Stomach smooth muscle (tissue), 2 donors: ENCODE measurements at regions not wholly inside any gene's neighbourhood (a gene's known extent, or its start where the extent isn't known, plus 50 kb on each side); places are given as distances from the start of the nearest gene placed in this dataset.
"Not testable (repeated sequence)": the region's sequence is repeated elsewhere in the genome, so short reads cannot be mapped to it uniquely, and the experiment has no call there.

Experiments used
- H3K27ac ChIP-seq: one replicate; pipeline ENCODE4 v1.7.0; 2013; ENCODE audit warnings: mild to moderate bottlenecking, low read length, inconsistent platforms
- H3K27me3 ChIP-seq, 2 donors: one replicate each; pipeline ENCODE4 v1.7.0; 2013; ENCODE audit warnings: low read length in 2 of 2; ENCODE audit not compliant: insufficient read depth in 2 of 2, control insufficient read depth in 1 of 2
- H3K36me3 ChIP-seq, 2 donors: one replicate each; pipeline ENCODE4 v1.7.0; 2013; ENCODE audit warnings: low read length in 2 of 2; ENCODE audit not compliant: control insufficient read depth in 2 of 2, insufficient read depth in 2 of 2
- H3K4me1 ChIP-seq: one replicate; pipeline ENCODE4 v1.7.0; 2013; ENCODE audit warnings: low read length; ENCODE audit not compliant: control insufficient read depth, insufficient read depth
- H3K4me3 ChIP-seq, 2 donors: one replicate each; pipeline ENCODE4 v1.7.0; 2013; ENCODE audit warnings: low read length in 2 of 2
- H3K9ac ChIP-seq, 2 donors: one replicate each; pipeline ENCODE4 v1.7.0; 2013; ENCODE audit warnings: low read length in 2 of 2, mild to moderate bottlenecking in 1 of 2
- H3K9me3 ChIP-seq, 2 donors: one replicate each; pipeline ENCODE4 v1.7.0; 2013; ENCODE audit warnings: low read length in 2 of 2; ENCODE audit not compliant: control insufficient read depth in 2 of 2
- donor health status: healthy.
- donor health status: Pancreatic carcinoma.

DNA sequence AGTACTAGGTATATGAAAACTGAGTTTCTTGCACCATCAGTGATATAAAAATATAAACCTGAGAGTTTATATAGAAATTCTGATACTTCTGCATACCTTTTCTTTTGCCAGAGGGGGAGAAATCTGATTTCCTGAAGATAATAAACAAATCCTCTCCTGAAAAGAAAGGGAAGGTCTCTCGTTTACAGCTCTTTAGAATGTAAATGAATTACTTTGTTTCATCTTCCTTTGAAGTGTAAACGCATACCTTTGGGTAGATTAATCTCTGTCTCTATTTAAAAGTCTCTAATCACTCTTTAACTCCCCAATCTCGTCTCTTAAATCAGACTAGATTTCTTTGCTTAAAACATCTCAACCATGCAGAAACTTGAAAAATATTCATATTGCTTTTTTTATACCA is 1092.9 kb downstream of the SLITRK5 start:
- Histone ChIP-seq H3K36me3 (no peaks in the 10 kb centered on the region), H3K27ac (no peak overlapping the region), H3K4me3 (no peak overlapping the region), H3K27me3 (no peaks in the 10 kb centered on the region), H3K9ac (no peak overlapping the region), H3K9me3 (no peaks in the 10 kb centered on the region), H3K4me1 (no peaks in the 10 kb centered on the region)

DNA sequence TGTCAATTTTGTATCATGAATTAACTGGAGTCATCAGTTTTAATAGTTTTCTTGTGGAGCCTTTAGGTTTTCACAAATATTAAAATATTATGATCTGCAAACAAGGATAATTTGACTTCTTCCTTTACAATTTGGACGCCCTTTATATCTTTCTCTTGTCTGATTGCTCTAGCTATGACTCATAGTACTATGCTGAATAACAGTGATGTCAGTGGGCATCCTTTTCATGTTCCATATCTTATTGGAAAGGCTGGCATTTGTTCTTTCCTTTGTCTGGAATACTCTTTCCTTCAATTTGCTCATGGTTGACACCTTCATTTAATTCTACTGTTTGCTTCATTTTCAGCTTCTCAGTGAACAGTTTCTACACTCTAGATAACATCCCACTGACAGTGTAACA is 1129.3 kb downstream of the SLITRK5 start:
- no peaks in the 10 kb centered on the region for H3K27me3 ChIP-seq
- no peaks in the 10 kb centered on the region for H3K4me1 ChIP-seq

DNA sequence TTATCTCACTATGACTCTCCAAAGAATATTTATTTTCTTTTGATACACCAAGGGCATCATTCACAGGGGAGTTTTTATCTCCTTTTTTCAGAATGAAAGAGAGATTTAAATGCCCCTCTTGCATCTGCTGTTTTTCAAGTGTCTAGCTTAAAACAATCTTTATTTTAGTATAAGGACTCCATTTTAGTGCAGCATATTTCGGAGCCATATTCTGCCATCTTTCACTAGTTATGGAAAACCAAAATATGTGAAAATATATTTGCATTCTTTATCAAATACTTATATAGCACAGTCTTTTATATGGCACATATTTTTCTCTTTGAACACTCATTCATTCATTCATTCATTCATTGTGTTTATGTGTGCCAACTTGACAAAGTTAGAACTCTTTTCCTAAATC is 1130.2 kb downstream of the SLITRK5 start:
- H3K4me1 ChIP-seq, result no peaks in the 10 kb centered on the region
- no peak overlapping the region for H3K27ac ChIP-seq
- no peaks in the 10 kb centered on the region for H3K36me3 ChIP-seq
- H3K27me3 ChIP-seq, result no peaks in the 10 kb centered on the region
- H3K4me3 ChIP-seq, result no peak overlapping the region
- H3K9ac ChIP-seq, result no peak overlapping the region
- H3K9me3 ChIP-seq, result no peaks in the 10 kb centered on the region

More for the DNA sequence above, 1129.3 kb downstream of the SLITRK5 start:
- Histone ChIP-seq H3K9me3 (no peaks in the 10 kb centered on the region), H3K4me3 (no peak overlapping the region), H3K9ac (no peak overlapping the region), H3K27ac (no peak overlapping the region), H3K36me3 (no peaks in the 10 kb centered on the region)

DNA sequence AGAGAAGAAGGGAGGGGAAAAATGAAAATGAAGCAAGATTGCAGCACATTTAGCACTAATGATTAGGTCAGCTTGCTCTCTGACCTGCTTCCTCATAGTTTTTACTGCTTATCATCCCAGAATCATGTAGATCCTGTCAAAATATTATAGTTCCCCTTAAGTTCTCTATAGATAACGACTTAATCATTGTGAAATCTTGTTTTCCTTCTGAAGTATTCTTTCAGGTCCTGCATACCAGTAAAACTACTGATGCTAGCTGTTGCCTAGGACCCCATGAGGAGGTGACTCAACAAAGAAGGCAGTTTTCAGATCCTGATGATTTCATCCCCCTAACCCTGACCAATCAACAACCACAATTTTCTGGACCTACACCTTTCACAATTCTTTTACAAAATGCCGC is 1131.7 kb downstream of the SLITRK5 start:
- H3K27me3 ChIP-seq, result no peaks in the 10 kb centered on the region
- no peak overlapping the region for H3K4me3 ChIP-seq
- no peak overlapping the region for H3K27ac ChIP-seq
- H3K9me3 ChIP-seq, result no peaks in the 10 kb centered on the region
- no peaks in the 10 kb centered on the region for H3K36me3 ChIP-seq
- H3K9ac ChIP-seq, result no peak overlapping the region
- no peaks in the 10 kb centered on the region for H3K4me1 ChIP-seq

DNA sequence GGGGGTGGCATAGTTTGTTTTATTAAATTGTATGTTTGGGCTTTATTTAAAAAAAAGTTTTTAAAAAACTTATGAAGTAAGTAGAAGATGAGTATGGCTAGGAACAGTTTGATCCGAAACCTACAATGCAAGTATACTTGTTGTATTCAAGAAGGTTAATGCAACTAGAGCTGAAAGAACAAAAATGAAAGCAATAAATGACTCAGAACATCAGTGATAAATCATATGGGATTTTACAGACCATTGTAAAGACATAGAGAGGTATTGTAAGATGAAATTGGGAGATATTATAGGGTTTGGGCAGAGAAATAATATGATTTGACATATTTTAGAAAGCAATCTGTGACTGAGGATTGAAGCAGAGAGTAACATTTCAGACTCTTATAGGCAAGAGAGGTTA is 1135.3 kb downstream of the SLITRK5 start:
- H3K4me1 ChIP-seq, result no peaks in the 10 kb centered on the region
- no peak overlapping the region for H3K9ac ChIP-seq
- no peak overlapping the region for H3K27ac ChIP-seq
- H3K27me3 ChIP-seq, result no peaks in the 10 kb centered on the region
- no peak overlapping the region for H3K4me3 ChIP-seq
- H3K9me3 ChIP-seq, result peaks cover 3 to 4% of the 10 kb centered on the region in 2 donors
- H3K36me3 ChIP-seq, result no peaks in the 10 kb centered on the region

DNA sequence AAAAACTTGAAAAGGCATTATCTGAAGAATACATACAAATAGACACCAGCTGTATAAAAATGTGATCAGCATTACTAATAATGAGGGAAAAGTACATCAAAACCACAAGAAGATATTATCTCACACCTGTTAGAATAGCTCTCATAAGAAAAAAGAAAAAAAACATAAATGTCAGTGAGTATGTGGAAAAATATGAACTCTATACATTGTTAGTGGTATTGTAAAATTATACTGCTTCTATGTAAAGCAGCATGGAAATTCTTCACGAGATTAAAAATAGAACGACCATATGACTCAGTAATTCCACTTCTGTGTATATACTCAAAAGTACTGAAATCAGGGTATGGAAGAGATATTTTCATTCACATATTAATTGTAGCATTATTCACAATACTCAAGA is 1146.4 kb downstream of the SLITRK5 start:
- Histone ChIP-seq H3K9me3 (no peaks in the 10 kb centered on the region), H3K27me3 (no peaks in the 10 kb centered on the region), H3K36me3 (no peaks in the 10 kb centered on the region), H3K4me1 (no peaks in the 10 kb centered on the region), H3K9ac (no peak overlapping the region), H3K4me3 (no peak overlapping the region), H3K27ac (no peak overlapping the region)

DNA sequence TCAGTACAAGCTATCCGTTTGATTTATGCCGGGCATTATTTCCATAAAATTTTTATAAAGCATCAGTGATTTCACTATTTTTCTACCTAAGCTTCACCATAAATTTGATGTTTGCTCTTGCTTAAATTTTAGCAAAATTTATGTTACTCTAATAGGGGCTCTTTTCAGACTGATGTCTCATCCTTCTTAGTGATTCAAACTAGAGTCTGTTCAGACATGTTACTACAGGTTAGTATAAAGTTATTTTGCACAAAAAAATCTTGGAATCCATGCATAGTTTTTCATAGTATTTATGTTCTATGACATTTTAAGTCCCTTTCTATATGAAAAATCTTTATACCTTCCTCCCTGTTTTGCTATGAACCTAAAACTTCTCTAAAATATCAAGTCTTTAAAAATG is 1151.9 kb downstream of the SLITRK5 start:
- Histone ChIP-seq H3K36me3 (no peaks in the 10 kb centered on the region), H3K4me1 (no peaks in the 10 kb centered on the region), H3K9me3 (no peaks in the 10 kb centered on the region), H3K27ac (no peak overlapping the region), H3K27me3 (no peaks in the 10 kb centered on the region), H3K9ac (no peak overlapping the region), H3K4me3 (no peak overlapping the region)

DNA sequence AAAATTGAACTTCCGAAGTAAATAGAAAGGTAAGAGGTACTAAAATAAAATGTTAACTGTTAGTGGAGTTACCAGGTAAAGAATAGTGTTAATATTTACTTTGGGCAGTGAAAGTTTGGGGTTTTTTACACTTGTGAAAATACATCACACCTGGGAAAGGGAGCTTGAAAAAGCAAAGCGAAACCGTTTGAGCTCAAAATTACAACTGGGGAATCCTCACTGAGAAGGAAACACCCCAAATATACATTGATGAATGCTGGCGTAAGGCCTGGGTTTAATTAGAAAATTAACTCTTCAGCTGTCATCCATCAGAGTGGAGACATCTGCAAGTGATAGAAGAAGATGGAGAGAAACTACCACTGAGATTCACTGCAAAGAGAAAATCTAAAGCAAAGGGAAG is 1153.0 kb downstream of the SLITRK5 start:
- no peaks in the 10 kb centered on the region for H3K9me3 ChIP-seq
- no peak overlapping the region for H3K27ac ChIP-seq
- no peak overlapping the region for H3K4me3 ChIP-seq
- H3K4me1 ChIP-seq, result no peaks in the 10 kb centered on the region
- H3K27me3 ChIP-seq, result no peaks in the 10 kb centered on the region
- H3K36me3 ChIP-seq, result no peaks in the 10 kb centered on the region
- no peak overlapping the region for H3K9ac ChIP-seq

DNA sequence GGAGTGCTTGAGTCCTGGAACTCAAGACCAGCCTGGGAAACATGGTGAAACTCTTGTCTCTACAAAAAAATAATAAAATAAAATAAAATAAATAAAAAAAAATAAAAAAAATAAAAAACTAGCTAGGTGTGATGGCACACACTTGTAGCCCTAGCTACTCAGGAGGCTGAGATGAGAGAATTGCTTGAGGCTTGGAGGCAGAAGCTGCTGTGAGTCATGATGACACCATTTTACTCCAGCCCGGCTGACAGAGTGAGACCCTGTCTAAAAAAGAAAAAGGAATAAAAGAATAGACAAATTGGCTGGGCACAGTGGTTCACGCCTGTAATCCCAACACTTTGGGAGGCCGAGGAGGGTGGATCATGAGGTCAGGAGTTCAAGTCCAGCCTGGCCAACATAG is 1168.9 kb downstream of the SLITRK5 start:
- H3K27ac ChIP-seq, result no peak overlapping the region
- H3K36me3 ChIP-seq, result no peaks in the 10 kb centered on the region
- no peak overlapping the region for H3K9ac ChIP-seq
- no peaks in the 10 kb centered on the region for H3K27me3 ChIP-seq
- no peak overlapping the region for H3K4me3 ChIP-seq
- no peaks in the 10 kb centered on the region for H3K4me1 ChIP-seq
- H3K9me3 ChIP-seq, result no peaks in the 10 kb centered on the region

DNA sequence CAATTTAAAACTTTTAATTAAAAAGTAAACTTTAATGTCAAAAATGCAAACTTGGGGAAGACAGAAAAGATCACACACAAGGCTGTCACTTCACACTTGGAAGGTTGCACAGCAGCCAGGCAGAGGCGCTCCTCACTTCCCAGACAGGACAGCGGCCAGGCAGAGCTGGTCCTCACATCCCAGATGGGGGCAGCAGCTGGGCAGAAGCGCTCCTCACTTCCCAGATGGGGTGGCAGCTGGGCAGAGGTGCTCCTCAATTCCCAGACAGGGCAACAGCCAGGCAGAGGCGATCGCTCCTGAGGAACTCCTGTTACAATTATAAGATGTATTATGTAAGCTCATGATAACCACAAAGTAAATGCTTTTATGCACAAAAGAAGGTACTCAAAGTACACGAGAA is 1181.1 kb downstream of the SLITRK5 start:
- H3K36me3 ChIP-seq, H3K4me1 ChIP-seq, H3K27me3 ChIP-seq, H3K9ac ChIP-seq, H3K9me3 ChIP-seq, H3K27ac ChIP-seq, H3K4me3 ChIP-seq: not testable (repeated sequence)

DNA sequence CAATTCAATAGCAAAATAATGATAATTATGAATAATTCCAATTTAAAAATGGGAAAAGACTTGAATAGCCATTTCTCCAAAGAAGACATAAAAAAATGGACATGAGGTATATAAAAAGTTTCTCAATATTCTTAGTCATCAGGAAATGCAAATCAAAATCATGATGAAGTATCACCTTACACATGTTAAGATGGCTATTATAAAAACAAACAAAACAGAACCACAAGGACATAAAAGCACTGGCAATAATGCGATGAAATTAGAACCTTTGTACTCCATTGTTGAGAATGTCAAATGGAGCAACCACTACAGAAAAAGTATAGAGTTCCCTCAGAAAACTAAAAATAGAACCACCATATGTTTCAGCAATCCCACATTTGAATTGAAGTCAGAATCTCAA is 1186.1 kb downstream of the SLITRK5 start:
- Histone ChIP-seq H3K27ac (no peak overlapping the region), H3K4me1 (no peaks in the 10 kb centered on the region), H3K9me3 (no peaks in the 10 kb centered on the region), H3K9ac (no peak overlapping the region), H3K27me3 (no peaks in the 10 kb centered on the region), H3K4me3 (no peak overlapping the region), H3K36me3 (no peaks in the 10 kb centered on the region)
